HEK293T (cell line): ENCODE measurements at regions not wholly inside any gene's neighbourhood (a gene's known extent, or its start where the extent isn't known, plus 50 kb on each side); places are given as distances from the start of the nearest gene placed in this dataset.

Source experiments
- CTCF ChIA-PET: fragments of 350-600 bp; formaldehyde crosslinking; extraction: SDS; loops from one replicate; lab custom pipeline; 2021; ENCODE audit warnings: antibody characterized with exemption, inconsistent platforms; lab: Yijun Ruan, JAX
- POLR2A ChIA-PET: fragments of 350-600 bp; formaldehyde crosslinking; extraction: SDS; loops from one replicate; lab custom pipeline; 2020; ENCODE audit warnings: antibody characterized with exemption, inconsistent platforms; lab: Yijun Ruan, JAX
- DNase-seq: peaks from one replicate; pipeline ENCODE4 v3.0.0; 2012; ENCODE audit warnings: mixed read lengths; ENCODE audit errors: extremely low spot score
- ARNT ChIP-seq: fragments of 450-650 bp; IDR thresholded peaks from 2 replicates; pipeline ENCODE4 v1.6.1; 2017; ENCODE audit warnings: mild to moderate bottlenecking
- BHLHE40 ChIP-seq: fragments of 450-650 bp; IDR thresholded peaks from 2 replicates; pipeline ENCODE4 v1.6.1; 2016; ENCODE audit warnings: mild to moderate bottlenecking, moderate library complexity, borderline replicate concordance
- CTBP1 ChIP-seq: fragments of 450-650 bp; IDR thresholded peaks from 2 replicates; pipeline ENCODE4 v1.6.1; 2016; ENCODE audit warnings: borderline replicate concordance
- ELF4 ChIP-seq: fragments of 450-650 bp; IDR thresholded peaks from 2 replicates; pipeline ENCODE4 v1.6.1; 2017; ENCODE audit warnings: antibody characterized with exemption
- FOXA1 ChIP-seq: fragments of 450-650 bp; IDR thresholded peaks from 2 replicates; pipeline ENCODE4 v1.6.1; 2016; ENCODE audit warnings: mild to moderate bottlenecking
- FOXK2 ChIP-seq: fragments of 450-650 bp; IDR thresholded peaks from 2 replicates; pipeline ENCODE4 v1.6.1; 2016; ENCODE audit warnings: mild to moderate bottlenecking
- FOXM1 ChIP-seq: fragments of 450-650 bp; IDR thresholded peaks from 2 replicates; pipeline ENCODE4 v1.6.1; 2017; ENCODE audit warnings: mild to moderate bottlenecking, borderline replicate concordance
- HDGF ChIP-seq: fragments of 450-650 bp; IDR thresholded peaks from 2 replicates; pipeline ENCODE4 v1.6.1; 2017; ENCODE audit warnings: antibody characterized with exemption, borderline replicate concordance
- L3MBTL2 ChIP-seq: fragments of 450-650 bp; conservative IDR thresholded peaks from 2 replicates; pipeline ENCODE4 v1.6.1; 2016; ENCODE audit warnings: mild to moderate bottlenecking
- LEF1 ChIP-seq: fragments of 450-650 bp; IDR thresholded peaks from 2 replicates; pipeline ENCODE4 v1.6.1; 2017; ENCODE audit warnings: mild to moderate bottlenecking, borderline replicate concordance
- NFRKB ChIP-seq: fragments of 450-650 bp; IDR thresholded peaks from 2 replicates; pipeline ENCODE4 v1.6.1; 2016; ENCODE audit warnings: mild to moderate bottlenecking, moderate library complexity
- PKNOX1 ChIP-seq: fragments of 450-650 bp; IDR thresholded peaks from 2 replicates; pipeline ENCODE4 v1.6.1; 2016
- SP1 ChIP-seq: fragments of 450-650 bp; IDR thresholded peaks from 2 replicates; pipeline ENCODE4 v1.6.1; 2017
- SUZ12 ChIP-seq: fragments of 450-650 bp; IDR thresholded peaks from 2 replicates; pipeline ENCODE4 v1.6.1; 2016; ENCODE audit warnings: mild to moderate bottlenecking
- TARDBP ChIP-seq: fragments of 450-650 bp; IDR thresholded peaks from 2 replicates; pipeline ENCODE4 v1.6.1; 2016
- ZNF384 ChIP-seq: fragments of 450-650 bp; IDR thresholded peaks from 2 replicates; pipeline ENCODE4 v1.6.1; 2016

GRCh38 chr5:71794061-71794695 lies 75.1 kb downstream of the CARTPT start:
- CTCF ChIA-PET: no interaction called here
- TF ChIP-seq FOXK2 (no peak), L3MBTL2 (no peak), BHLHE40 (no peak)
- no peak for DNase-seq
- POLR2A ChIA-PET: no interaction called here

GRCh38 chr5:71802673-71803072 lies 83.6 kb downstream of the CARTPT start:
- POLR2A ChIA-PET: no interaction called here
- TF ChIP-seq ELF4: no peak
- TF ChIP-seq ZNF384: no peak
- no peak for TF ChIP-seq BHLHE40
- TF ChIP-seq L3MBTL2: no peak
- no peak for TF ChIP-seq FOXA1
- TF ChIP-seq CTBP1: no peak
- TF ChIP-seq NFRKB: no peak
- TF ChIP-seq SUZ12: no peak
- no peak for TF ChIP-seq PKNOX1
- no peak for TF ChIP-seq FOXM1
- TF ChIP-seq HDGF: no peak
- TF ChIP-seq SP1: no peak
- TF ChIP-seq TARDBP: no peak
- no peak for TF ChIP-seq LEF1
- no peak for TF ChIP-seq ARNT
- no peak for TF ChIP-seq FOXK2
- CTCF ChIA-PET: no interaction called here
- DNase-seq: no peak

GRCh38 chr5:71806711-71807110 lies 87.6 kb downstream of the CARTPT start:
- TF ChIP-seq LEF1 (no peak), BHLHE40 (no peak), PKNOX1 (no peak), SUZ12 (no peak), FOXK2 (no peak), TARDBP (no peak), NFRKB (no peak), FOXA1 (no peak), ARNT (no peak), L3MBTL2 (no peak), SP1 (no peak), CTBP1 (no peak), HDGF (no peak), ELF4 (no peak)
- DNase-seq: no peak
- CTCF ChIA-PET: no interaction called here
- POLR2A ChIA-PET: no interaction called here

GRCh38 chr5:71807909-71808308 lies 88.8 kb downstream of the CARTPT start:
- CTCF ChIA-PET: no interaction called here
- POLR2A ChIA-PET: no interaction called here
- TF ChIP-seq FOXA1 (no peak), NFRKB (no peak), FOXM1 (no peak)
- DNase-seq: no peak

GRCh38 chr5:71809446-71809845 lies 90.4 kb downstream of the CARTPT start:
- ChIA-PET POLR2A (no interaction called here), CTCF (no interaction called here)
- DNase-seq: no peak
- TF ChIP-seq BHLHE40 (no peak), HDGF (no peak), FOXA1 (no peak), TARDBP (no peak), ZNF384 (no peak), LEF1 (no peak), FOXK2 (no peak), SUZ12 (no peak), ARNT (no peak), SP1 (no peak), ELF4 (no peak), L3MBTL2 (no peak), PKNOX1 (no peak), FOXM1 (no peak), CTBP1 (no peak), NFRKB (no peak)

- POLR2A ChIA-PET: no interaction called here
- CTCF ChIA-PET: no interaction called here
- no peak for DNase-seq
Observed at GRCh38 chr5:71810023-71810422, 90.9 kb downstream of the CARTPT start.

More at GRCh38 chr5:71810023-71810422, 90.9 kb downstream of the CARTPT start:
- TF ChIP-seq HDGF: no peak
- TF ChIP-seq L3MBTL2: no peak
